Naive thymus-derived CD4-positive, alpha-beta T cell (primary cell): ENCODE measurements at regions not wholly inside any gene's neighbourhood (a gene's known extent, or its start where the extent isn't known, plus 50 kb on each side); places are given as distances from the start of the nearest gene placed in this dataset.

Experiments
- ATAC-seq: fragments of 150-1000 bp; cut with Tn5 transposase; 2 replicates; pipeline ENCODE4 v1.10.0; 2021; ENCODE audit warnings: mild to moderate bottlenecking, moderate library complexity
- CTCF ChIA-PET: fragments of 350-600 bp; sonication (Branson Sonifier 250); formaldehyde crosslinking; loops from one replicate; lab custom pipeline; 2021; ENCODE audit warnings: antibody characterized with exemption; lab: Charles Lee
- POLR2A ChIA-PET: fragments of 350-600 bp; sonication (Branson Sonifier 250); formaldehyde crosslinking; loops from one replicate; lab custom pipeline; 2021; ENCODE audit warnings: antibody characterized with exemption, inconsistent platforms; lab: Charles Lee
- DNase-seq, 9 donors: peaks; one replicate each; pipeline versions ENCODE4 v3.0.0 to v3.0.0-alpha.2; 2020 to 2022; ENCODE audit warnings: mixed read lengths in 1 of 9
- H3K27ac ChIP-seq: one replicate; pipeline ENCODE4 v1.7.0; 2013; ENCODE audit warnings: mild to moderate bottlenecking, low read depth, low read length, moderate library complexity
- H3K27me3 ChIP-seq, 2 donors: one replicate each; pipeline ENCODE4 v1.7.0; 2013; ENCODE audit warnings: low read length in 2 of 2, mild to moderate bottlenecking in 2 of 2, moderate library complexity in 2 of 2; ENCODE audit not compliant: control insufficient read depth in 2 of 2, insufficient read depth in 2 of 2
- H3K36me3 ChIP-seq, 3 experiments: 1 replicate in 2 of 3; 2 replicates in 1 of 3; pipeline ENCODE4 v1.7.0; 2013; ENCODE audit warnings: low read length in 3 of 3, mild to moderate bottlenecking in 3 of 3, moderate library complexity in 1 of 3; ENCODE audit not compliant: insufficient read depth in 3 of 3, control insufficient read depth in 2 of 3
- H3K4me1 ChIP-seq, 2 donors: one replicate each; pipeline ENCODE4 v1.7.0; 2013; ENCODE audit warnings: low read length in 2 of 2, mild to moderate bottlenecking in 2 of 2, moderate library complexity in 1 of 2; ENCODE audit not compliant: control insufficient read depth in 2 of 2, insufficient read depth in 2 of 2
- H3K4me3 ChIP-seq: 2 replicates; pipeline ENCODE4 v1.7.0; 2013; ENCODE audit warnings: mild to moderate bottlenecking, low read length
- H3K9me3 ChIP-seq, 3 experiments: 1 replicate in 2 of 3; 2 replicates in 1 of 3; pipeline ENCODE4 v1.7.0; 2013; ENCODE audit warnings: low read length in 3 of 3; ENCODE audit not compliant: control insufficient read depth in 2 of 3
- H3K27ac Mint-ChIP-seq, 9 donors: one replicate each; pipeline ENCODE4 v1.8.0; 2020 to 2022; ENCODE audit warnings: mixed read lengths in 9 of 9, mild to moderate bottlenecking in 8 of 9, moderate library complexity in 5 of 9, inconsistent platforms in 2 of 9
- H3K27me3 Mint-ChIP-seq, 5 donors: one replicate each; pipeline ENCODE4 v1.8.0; 2021 to 2022; ENCODE audit warnings: mixed read lengths in 5 of 5, mild to moderate bottlenecking in 1 of 5
- H3K36me3 Mint-ChIP-seq, 5 donors: one replicate each; pipeline ENCODE4 v1.8.0; 2020 to 2022; ENCODE audit warnings: mixed read lengths in 5 of 5, mild to moderate bottlenecking in 3 of 5, inconsistent platforms in 1 of 5
- H3K4me1 Mint-ChIP-seq, 7 donors: one replicate each; pipeline ENCODE4 v1.8.0; 2020 to 2022; ENCODE audit warnings: mixed read lengths in 7 of 7, mild to moderate bottlenecking in 3 of 7, inconsistent platforms in 1 of 7
- H3K4me3 Mint-ChIP-seq, 10 donors: one replicate each; pipeline ENCODE4 v1.8.0; 2020 to 2022; ENCODE audit warnings: mild to moderate bottlenecking in 10 of 10, mixed read lengths in 10 of 10, moderate library complexity in 6 of 10, inconsistent platforms in 2 of 10
- H3K9me3 Mint-ChIP-seq, 11 donors: one replicate each; pipeline ENCODE4 v1.8.0; 2020 to 2022; ENCODE audit warnings: mixed read lengths in 11 of 11, mild to moderate bottlenecking in 4 of 11, inconsistent platforms in 1 of 11, moderate library complexity in 1 of 11
- intact Hi-C, 2 donors: fragments of 100-400 bp; cut with micrococcal nuclease; formaldehyde crosslinking; loops; one replicate each; pipeline ENCODE4 v1.15.1; 2023

DNA sequence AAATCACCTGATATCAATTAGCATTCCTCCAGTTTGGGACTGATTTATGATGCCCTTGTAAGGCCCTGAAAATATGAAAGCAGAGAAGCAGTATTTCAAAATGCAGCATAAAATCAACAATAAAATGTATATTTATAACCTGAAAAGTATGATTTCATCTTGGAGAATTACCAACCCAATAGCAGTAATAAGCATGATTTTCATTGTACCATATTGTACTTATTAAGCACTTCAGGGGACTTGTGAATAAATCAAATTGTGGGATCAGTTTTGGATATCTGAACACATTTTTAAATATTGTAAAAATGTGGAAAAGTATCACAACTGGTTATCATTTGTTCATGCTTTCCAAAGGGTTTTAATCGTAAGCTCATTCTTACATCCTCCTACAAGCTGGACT is 250.8 kb downstream of the DMRT2 start:
- CTCF ChIA-PET: no interaction called here
- intact Hi-C loops: loop anchor here in 1 of 2 donors (10.0 kb wide), 1 partner anchor 784 kb away; no protein-coding TSS in a partner anchor

DNA sequence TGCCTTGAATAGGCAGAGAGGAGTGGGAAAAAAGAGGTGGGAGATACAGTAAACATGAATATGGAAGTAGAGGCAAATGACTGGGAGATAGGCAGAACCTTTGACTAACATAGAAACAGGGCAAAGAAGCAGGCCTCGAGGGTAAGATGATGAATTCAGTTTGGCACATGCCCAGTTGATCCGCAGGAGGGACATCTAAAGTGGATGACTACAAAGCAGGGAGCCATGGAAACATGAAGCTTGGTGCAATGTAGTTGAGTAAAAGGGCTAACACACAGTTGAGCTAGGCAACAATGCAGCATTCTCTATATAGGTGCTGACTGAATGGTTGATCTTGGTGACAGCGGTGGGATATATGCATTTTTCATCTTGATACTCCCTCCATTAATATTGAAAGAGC is 253.8 kb downstream of the DMRT2 start:
- Histone ChIP-seq H3K36me3 (no peaks in the 10 kb centered on the region), H3K4me1 (no peaks in the 10 kb centered on the region), H3K27me3 (no peaks in the 10 kb centered on the region), H3K9me3 (no peaks in the 10 kb centered on the region), H3K27ac (no peak overlapping the region), H3K4me3 (no peak overlapping the region)
- POLR2A ChIA-PET: no interaction called here
- Mint-ChIP-seq H3K36me3 (no peaks in the 10 kb centered on the region), H3K9me3 (peaks cover 0 to 5% (median 0%) of the 10 kb centered on the region in 11 donors), H3K27me3 (peaks cover 0 to 5% (median 0%) of the 10 kb centered on the region in 5 donors), H3K27ac (no peak overlapping the region), H3K4me1 (no peaks in the 10 kb centered on the region), H3K4me3 (no peak overlapping the region)
- ATAC-seq (no peak), DNase-seq (no peak)
- intact Hi-C loops: loop anchor here in 1 of 2 donors (10.0 kb wide), 1 partner anchor 781 kb away; no protein-coding TSS in a partner anchor
- CTCF ChIA-PET: no interaction called here

More for the DNA sequence above, 250.8 kb downstream of the DMRT2 start:
- Histone ChIP-seq H3K27me3 (no peaks in the 10 kb centered on the region), H3K9me3 (no peaks in the 10 kb centered on the region), H3K4me1 (no peaks in the 10 kb centered on the region), H3K36me3 (no peaks in the 10 kb centered on the region), H3K27ac (no peak overlapping the region), H3K4me3 (no peak overlapping the region)
- no peak overlapping the region for H3K27ac Mint-ChIP-seq
- no peak for ATAC-seq
- peaks cover 0 to 5% (median 0%) of the 10 kb centered on the region in 11 donors for H3K9me3 Mint-ChIP-seq
- POLR2A ChIA-PET: no interaction called here
- H3K27me3 Mint-ChIP-seq: peaks cover 0 to 5% (median 0%) of the 10 kb centered on the region in 5 donors
- DNase-seq: no peak
- H3K4me3 Mint-ChIP-seq: no peak overlapping the region
- no peaks in the 10 kb centered on the region for H3K36me3 Mint-ChIP-seq
- H3K4me1 Mint-ChIP-seq: no peaks in the 10 kb centered on the region

DNA sequence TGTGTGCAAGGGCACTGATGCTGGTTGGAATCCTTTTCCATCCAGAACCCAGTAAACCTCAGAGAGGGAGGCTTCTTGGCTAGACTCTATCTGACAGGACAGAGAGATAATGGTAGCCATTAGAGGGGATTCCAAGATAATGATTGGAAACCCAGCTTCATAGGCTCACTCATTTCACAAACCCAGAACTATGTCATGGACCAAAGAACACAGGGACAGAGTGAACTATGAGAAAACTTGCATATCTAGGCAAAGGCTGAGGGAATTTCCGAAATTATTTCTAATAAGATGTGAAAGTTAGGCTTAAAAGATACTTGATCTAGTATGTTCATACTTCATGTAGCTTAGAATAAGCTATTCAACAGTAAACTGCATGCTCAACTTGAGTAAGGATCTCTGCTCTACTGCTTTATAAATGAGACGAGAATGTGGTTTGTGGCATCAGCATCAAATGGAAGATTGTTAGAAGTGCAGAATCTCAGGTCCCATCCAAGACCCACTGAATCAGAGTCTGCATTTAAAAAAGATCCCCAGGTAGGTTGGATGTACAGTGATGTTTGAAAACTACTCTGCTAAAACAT is 261.4 kb downstream of the DMRT2 start:
- Mint-ChIP-seq H3K27me3 (peaks cover 0 to 10% (median 4%) of the 10 kb centered on the region in 5 donors), H3K9me3 (peaks cover 0 to 9% (median 4%) of the 10 kb centered on the region in 11 donors), H3K4me1 (no peaks in the 10 kb centered on the region), H3K4me3 (no peak overlapping the region), H3K36me3 (no peaks in the 10 kb centered on the region), H3K27ac (no peak overlapping the region)
- intact Hi-C loops: no loop called here
- Histone ChIP-seq H3K4me3 (no peak overlapping the region), H3K36me3 (no peaks in the 10 kb centered on the region), H3K9me3 (no peaks in the 10 kb centered on the region), H3K27me3 (no peaks in the 10 kb centered on the region), H3K27ac (no peak overlapping the region), H3K4me1 (no peaks in the 10 kb centered on the region)
- ChIA-PET POLR2A (no interaction called here), CTCF (no interaction called here)
- no peak for DNase-seq
- no peak for ATAC-seq

DNA sequence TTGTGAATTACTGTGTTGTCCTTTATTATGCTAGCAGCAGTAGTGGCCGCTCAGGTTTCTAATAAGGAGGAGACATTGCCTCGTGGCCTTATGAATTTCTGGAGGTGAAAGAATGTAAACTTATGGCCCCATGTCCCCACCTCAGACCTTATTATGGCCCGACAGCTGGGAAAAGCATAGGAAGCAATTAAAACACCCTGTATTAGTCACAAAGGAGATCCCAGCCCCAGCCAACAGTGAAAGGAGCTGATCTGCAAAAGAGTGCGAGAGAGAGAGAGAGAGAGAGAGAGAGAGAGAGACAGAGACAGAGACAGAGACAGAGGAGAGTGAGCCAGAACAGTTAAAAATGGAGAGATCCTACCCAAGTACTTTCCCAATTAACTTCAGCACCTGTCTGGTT is 269.3 kb downstream of the DMRT2 start:
- Histone ChIP-seq H3K4me1 (no peaks in the 10 kb centered on the region), H3K36me3 (no peaks in the 10 kb centered on the region), H3K27ac (no peak overlapping the region), H3K4me3 (no peak overlapping the region), H3K27me3 (no peaks in the 10 kb centered on the region), H3K9me3 (no peaks in the 10 kb centered on the region)
- ATAC-seq (no peak), DNase-seq (no peak)
- Mint-ChIP-seq H3K27me3 (peaks cover 3 to 9% (median 4%) of the 10 kb centered on the region in 5 donors), H3K36me3 (no peaks in the 10 kb centered on the region), H3K4me3 (no peak overlapping the region), H3K27ac (peak overlapping the region in 1 of 9 donors; percentile 56), H3K9me3 (peaks cover 0 to 12% (median 5%) of the 10 kb centered on the region in 11 donors), H3K4me1 (no peaks in the 10 kb centered on the region)
- POLR2A ChIA-PET: no interaction called here
- intact Hi-C loops: no loop called here
- CTCF ChIA-PET: no interaction called here

DNA sequence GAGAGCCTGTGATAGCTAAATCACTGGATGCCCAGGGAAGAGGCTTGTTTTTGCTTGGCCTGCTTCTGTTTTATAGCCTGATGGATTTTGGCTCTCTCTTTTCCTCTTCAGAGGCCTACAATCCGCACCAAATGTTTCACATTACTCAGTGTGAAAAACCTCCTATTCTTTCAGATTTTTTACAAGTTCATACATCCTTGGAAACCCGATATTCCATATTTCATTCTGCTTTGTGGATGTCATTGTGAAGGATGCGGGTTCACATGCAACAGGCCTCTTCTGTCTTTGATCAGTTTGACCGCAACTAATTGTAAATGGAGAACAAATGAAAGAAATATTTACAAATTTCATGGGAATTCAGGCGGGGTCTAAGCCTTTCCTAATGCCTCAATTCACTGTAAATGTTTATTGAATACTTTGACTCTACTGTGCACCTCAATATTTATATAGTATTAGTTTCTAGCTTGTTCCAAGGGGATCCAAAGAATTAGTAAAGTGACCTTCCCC is 269.9 kb downstream of the DMRT2 start:
- Histone ChIP-seq H3K36me3 (no peaks in the 10 kb centered on the region), H3K27me3 (no peaks in the 10 kb centered on the region), H3K27ac (no peak overlapping the region), H3K4me3 (no peak overlapping the region), H3K4me1 (no peaks in the 10 kb centered on the region), H3K9me3 (no peaks in the 10 kb centered on the region)
- H3K27me3 Mint-ChIP-seq: peaks cover 3 to 5% (median 4%) of the 10 kb centered on the region in 5 donors
- no peaks in the 10 kb centered on the region for H3K36me3 Mint-ChIP-seq
- no peak for ATAC-seq
- ChIA-PET CTCF (no interaction called here), POLR2A (no interaction called here)
- no peak for DNase-seq
- H3K9me3 Mint-ChIP-seq: peaks cover 0 to 12% (median 5%) of the 10 kb centered on the region in 11 donors
- intact Hi-C loops: no loop called here
- no peak overlapping the region for H3K4me3 Mint-ChIP-seq
- H3K27ac Mint-ChIP-seq: no peak overlapping the region
- H3K4me1 Mint-ChIP-seq: no peaks in the 10 kb centered on the region

DNA sequence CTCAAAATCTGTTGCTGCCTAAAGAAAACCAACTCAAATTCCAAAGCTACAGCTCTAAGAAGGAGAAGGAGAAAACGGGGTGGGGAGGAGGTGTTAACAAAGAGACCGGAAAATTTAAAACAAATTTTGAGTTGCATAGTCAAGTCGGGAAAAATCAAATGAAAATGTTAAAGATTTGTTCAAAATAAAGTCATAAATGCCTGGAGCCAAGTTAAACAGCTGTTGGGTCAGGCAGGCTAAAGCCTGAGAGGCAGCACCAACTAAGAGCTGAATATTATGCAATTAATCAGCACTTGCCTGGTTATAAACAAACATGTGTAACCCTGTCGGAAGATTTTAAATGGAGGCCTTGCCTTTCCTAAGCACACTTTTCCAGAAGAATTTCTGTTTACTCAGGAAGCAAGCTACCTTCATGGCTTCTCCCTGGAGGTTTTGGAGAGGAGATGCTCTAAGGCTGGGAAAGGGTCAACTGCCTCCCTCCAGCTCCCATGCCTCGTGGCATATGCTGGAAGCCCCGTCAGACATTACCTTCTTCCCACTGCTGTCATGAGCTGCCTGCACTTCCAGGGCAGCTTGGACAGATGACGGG is 270.5 kb downstream of the DMRT2 start:
- Histone ChIP-seq H3K36me3 (no peaks in the 10 kb centered on the region), H3K27me3 (no peaks in the 10 kb centered on the region), H3K4me1 (no peaks in the 10 kb centered on the region), H3K9me3 (no peaks in the 10 kb centered on the region), H3K4me3 (no peak overlapping the region), H3K27ac (no peak overlapping the region)
- no peak overlapping the region for H3K4me3 Mint-ChIP-seq
- H3K9me3 Mint-ChIP-seq: peaks cover 0 to 12% (median 5%) of the 10 kb centered on the region in 11 donors
- intact Hi-C loops: no loop called here
- DNase-seq (no peak), ATAC-seq (no peak)
- H3K27ac Mint-ChIP-seq: no peak overlapping the region
- ChIA-PET POLR2A (no interaction called here), CTCF (no interaction called here)
- no peaks in the 10 kb centered on the region for H3K36me3 Mint-ChIP-seq
- no peaks in the 10 kb centered on the region for H3K4me1 Mint-ChIP-seq
- H3K27me3 Mint-ChIP-seq: peaks cover 3 to 5% (median 4%) of the 10 kb centered on the region in 5 donors

DNA sequence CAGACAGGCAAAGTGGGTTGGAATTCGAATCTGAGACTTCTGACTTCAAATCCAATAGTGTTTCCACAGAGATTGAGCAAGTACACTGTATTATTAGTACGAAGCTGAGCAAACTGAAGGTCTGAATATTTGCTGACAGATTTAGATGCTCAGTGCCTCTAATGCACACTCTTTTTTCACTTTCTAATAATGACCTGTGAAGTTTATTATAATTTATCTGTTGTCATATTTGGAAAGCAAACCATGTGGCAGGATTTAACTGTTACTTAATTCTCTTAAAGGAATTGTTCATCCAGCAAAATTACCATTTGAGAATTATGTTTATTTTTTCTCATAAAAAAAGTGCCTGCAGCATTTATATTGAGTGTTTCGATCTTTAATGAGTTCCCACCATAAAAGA is 277.3 kb downstream of the DMRT2 start:
- Mint-ChIP-seq H3K4me1 (no peaks in the 10 kb centered on the region), H3K27me3 (peaks cover 0 to 13% (median 3%) of the 10 kb centered on the region in 5 donors), H3K27ac (no peak overlapping the region), H3K36me3 (no peaks in the 10 kb centered on the region), H3K9me3 (no peaks in the 10 kb centered on the region), H3K4me3 (no peak overlapping the region)
- Histone ChIP-seq H3K27ac (no peak overlapping the region), H3K36me3 (no peaks in the 10 kb centered on the region), H3K27me3 (no peaks in the 10 kb centered on the region), H3K4me1 (no peaks in the 10 kb centered on the region), H3K4me3 (no peak overlapping the region), H3K9me3 (no peaks in the 10 kb centered on the region)
- DNase-seq (no peak), ATAC-seq (no peak)
- intact Hi-C loops: no loop called here
- CTCF ChIA-PET: no interaction called here
- POLR2A ChIA-PET: no interaction called here
